Renal pelvis (tissue), 1 donor: ENCODE measurements at regions not wholly inside any gene's neighbourhood (a gene's known extent, or its start where the extent isn't known, plus 50 kb on each side); places are given as distances from the start of the nearest gene placed in this dataset.
A peak's percentile ranks its signal among the peaks of the same experiment; 100 is the strongest.
"Not testable (repeated sequence)": the region's sequence is repeated elsewhere in the genome, so short reads cannot be mapped to it uniquely, and the experiment has no call there.

Experiments used
- DNase-seq: peaks from one replicate; pipeline ENCODE4 v3.0.0-alpha.2; 2013

DNA sequence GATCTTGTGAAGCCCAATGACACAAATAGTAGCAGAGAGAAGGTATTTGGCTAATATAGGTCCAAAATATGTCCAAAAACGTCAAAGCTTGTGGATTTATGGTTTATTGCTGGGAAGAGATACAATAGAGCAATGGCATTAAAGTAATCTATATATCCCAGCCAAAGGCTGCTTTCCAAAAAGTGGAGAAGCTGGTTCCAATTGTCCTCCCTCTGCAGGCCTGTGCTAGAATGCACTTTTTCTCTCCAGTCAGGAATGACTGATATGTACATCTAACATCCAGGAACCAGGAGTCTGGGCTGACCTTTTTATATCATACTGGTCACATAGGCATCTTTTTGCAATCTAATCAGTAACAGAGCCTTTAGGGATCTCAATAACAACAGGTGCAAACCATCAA, 167.1 kb upstream of the FAM3C start:
- no peak for DNase-seq

DNA sequence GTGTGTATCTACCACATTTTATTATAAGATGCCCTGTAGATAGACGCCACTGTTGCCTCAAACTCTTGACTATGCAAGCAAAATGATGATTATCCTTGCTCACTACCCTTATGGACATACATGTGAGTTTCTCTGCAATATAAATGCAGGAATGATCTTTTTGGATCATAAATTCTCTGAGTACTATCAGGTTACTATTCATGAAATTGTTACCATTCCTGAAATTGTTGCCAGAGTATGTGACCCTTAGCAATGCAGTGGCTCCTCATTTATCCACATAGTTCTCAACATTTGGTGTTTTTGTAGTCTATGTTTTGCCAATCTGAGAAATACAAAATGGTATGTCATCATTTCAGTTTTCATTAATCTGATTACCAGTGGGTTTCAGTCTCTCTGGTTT, 166.2 kb upstream of the FAM3C start:
- DNase-seq = no peak

DNA sequence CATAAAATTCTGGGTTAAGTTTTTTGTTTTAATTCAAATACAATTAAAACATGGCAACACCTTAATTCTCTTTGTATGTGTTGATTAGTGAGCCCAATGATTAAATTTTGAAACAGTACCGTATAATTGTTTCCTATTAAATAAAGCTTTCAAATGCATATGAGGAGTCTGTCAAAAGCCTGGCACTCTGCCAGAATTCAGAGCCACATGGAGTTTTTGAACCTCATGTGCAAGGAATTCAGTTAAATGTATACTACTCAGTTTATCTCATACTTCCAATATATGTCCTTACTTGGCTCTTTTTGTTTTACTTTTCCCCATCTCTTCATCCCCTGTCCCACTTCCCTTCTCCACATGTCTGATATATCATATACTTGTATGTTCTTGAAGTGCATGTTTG, 165.6 kb upstream of the FAM3C start:
- DNase-seq = no peak

DNA sequence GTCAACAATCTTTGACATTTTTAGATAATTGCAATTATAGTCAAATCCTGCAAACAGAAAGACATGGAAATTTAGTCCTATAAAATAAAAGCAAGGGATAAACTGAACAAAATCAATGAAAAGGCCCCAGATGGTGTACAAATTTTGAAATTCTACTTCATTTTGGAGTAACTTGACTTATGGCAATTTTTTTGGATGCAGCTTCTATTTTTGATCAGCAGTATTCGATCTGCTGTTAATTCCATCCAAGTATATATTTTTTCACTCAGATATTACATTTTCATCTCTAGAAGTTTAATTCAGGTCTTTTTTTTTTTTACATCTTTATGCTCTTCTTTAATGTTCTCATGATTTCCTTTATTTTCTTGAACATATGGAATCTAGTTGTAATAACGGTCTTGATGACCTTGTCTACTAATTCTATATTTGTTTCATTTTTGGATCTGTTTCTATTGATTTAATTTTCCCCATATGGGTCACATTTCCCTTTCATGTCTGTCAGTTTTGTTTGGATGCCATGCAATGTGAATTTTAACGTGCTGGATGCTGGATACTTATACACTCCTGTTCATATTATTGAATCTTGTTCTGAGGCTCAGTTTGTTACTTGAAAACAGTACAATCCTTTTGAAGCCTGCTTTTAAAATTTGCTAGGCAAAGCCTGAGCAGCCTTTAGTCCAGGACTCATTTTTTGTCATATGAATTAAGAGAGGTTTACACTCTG, 164.3 kb upstream of the FAM3C start:
- no peak for DNase-seq

DNA sequence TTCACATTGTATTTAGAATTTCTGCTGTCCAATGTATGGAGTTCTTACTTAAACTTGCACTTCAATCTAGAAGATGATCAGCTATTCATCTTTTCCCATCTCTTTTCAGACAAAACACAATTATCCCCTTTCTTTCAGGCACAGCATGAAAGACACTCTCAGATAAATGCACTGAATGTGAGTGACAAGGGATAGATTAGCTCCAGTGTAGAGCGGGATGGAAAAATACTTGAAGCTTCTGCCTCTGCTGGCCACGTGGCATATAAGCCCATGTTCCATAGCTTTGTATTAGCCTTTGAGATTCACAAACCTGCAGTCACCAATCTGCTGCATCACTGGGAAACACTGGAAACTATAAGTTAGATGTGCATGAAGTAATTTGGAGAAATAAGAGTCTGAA, 162.2 kb upstream of the FAM3C start:
- no peak for DNase-seq

DNA sequence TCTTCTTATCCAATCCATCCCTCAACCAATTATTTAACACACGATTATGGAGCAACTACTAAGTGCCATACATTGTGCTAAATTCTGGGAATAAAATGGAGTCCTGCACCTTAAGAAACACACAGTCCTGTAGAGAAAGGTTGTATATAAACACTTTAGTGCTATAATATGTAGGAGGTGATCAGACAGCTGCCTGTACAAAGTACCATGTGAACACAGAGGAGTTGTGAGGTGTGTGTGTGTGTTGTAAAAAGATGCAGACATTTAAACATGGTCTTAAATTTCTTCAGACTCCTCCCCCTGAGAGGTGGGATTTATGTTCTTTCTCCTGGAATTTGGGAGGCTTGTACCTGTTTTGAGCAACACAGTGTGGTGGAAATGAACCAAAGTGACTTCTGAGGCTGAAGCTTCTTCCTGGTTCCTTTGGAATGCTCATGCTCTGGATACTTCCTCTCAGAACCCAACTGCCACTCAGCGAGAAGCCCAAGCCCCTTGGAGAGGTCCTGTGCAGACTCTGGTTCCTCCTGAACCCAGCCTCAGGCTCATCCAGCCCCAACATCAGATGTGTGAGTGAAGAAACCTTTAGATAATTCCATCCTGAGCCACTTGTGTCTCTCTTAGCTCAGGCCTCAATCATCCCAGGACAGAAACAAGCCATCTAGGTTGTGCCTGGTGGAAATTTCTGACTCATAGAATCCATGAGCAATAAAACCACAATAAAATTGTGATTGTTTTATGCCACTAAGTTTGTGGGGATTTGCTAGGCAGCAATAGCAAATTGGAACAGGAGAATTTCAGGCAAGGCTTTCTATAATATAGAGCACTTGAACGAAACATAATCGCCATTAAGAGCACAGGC, 161.2 kb upstream of the FAM3C start:
- DNase-seq = no peak

DNA sequence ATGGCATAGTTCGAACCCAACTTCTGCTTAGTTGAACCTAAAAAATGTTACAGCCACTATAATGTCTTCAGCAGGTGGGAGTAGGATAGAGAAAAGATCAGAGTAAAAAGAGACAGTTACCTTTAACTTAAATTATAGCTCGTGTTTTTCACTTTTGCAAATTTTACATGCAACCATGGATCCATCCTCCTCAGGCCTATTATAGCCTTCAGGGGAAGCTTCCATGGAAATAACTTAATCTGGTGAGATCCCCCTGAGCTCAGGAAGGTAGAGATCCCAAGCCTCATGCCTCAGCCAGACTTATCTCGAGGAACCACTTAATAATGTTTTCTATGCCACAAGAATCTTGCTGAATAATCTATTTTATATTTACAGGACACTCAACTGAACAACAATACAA, 159.4 kb upstream of the FAM3C start:
- no peak for DNase-seq

DNA sequence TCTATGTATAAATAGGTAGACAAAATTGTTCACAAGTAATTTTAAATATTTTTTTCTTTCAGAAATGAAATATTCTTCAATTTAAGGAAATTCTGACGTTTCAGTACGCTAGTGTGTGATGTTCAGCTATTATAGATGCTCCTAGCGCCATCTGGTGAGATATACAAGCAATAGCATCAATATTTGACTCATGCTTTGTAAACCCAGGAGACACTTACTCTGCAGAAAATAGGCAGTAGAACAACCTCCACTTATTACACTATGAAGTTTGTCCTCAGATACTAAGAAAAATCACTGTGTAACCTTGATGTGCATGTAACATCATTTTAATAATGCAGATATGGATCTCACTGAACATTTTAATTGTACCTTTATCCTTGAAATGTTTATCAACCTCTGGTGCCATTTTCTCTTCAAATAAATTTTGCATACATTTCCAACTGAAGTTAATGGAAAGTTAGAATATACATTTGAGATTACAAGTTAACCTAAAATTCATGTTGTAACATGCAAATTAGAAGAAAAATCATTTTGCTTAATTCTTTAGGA, 151.5 kb upstream of the FAM3C start:
- peak; percentile 42 for DNase-seq

DNA sequence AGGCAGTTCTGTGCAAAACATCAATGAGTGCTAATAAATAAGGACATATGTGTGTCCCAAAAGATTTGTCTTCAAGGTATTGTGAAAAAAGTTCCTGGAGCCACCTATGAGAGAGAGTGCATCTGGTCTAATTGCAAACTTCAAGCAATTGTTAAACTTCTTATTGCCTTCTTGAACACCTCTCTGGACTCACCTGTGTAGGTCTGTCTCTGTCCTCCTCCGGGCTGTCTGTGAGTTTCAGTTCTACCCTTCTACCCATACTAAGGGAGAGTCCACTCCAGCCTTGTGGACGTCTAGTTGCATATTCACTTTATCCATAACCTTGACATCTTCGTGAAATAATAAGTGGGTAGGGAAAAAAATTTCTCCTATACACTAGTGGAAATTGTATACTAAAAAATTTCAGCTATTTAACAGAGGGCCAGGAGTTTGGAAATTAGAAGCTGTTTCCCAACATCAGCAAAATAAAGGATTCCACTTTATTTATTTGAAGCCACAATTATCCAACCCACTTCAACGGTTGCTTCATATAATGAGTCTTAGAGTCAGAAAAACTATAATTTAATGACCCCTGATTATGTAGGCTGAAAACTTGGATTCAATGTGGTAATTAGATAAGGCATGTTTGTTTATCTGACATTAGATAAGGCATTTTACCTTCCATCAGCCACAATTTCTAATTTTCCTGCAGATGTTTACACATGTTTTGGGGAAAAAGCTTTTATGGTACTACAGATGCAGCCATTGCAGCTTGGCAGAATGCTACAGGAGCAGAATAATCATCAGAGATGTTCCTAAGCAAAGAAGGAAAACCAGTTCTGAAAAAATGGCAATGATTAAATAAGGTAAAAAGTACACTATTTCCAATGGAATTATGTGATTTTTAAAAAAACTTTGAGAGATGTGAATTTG, 150.8 kb upstream of the FAM3C start:
- DNase-seq = no peak

DNA sequence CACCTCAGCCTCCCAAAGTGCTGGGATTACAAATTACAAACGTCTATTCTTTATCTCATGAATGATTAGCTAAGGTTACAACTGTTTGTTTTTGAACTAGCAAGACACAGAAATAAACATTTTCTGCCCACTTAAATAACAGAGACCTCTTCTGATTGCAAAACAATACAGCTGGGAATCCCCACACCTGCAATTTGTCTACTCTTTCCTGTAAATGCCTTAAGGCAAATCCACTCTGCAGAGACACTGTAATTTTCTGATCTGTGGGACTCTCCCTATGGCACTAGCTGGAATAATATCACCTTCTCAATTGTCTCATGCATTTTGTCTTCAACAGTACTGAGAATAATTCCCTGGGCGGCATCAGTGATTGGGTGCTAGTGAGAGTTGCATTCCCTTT, 149.3 kb upstream of the FAM3C start:
- DNase-seq = no peak

DNA sequence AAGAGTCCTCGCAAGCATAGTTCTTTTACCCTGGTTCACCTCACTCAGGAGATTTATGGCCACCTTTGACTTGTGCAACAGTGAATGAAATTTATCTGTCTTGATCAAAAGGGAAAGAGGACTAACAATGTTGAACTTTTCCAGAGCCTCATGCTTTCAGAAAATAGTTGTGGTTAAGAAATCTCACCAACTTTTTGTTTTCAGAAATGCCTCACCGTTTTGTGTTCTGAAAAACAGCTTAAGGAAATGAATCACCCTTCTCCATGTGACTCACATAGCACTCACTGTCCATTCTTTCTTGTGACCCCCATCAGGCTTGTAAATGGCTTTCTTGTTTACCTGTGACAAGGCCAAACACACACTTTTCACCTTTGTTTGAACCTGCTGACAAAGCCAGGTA, 148.6 kb upstream of the FAM3C start:
- peak; percentile 76 for DNase-seq

DNA sequence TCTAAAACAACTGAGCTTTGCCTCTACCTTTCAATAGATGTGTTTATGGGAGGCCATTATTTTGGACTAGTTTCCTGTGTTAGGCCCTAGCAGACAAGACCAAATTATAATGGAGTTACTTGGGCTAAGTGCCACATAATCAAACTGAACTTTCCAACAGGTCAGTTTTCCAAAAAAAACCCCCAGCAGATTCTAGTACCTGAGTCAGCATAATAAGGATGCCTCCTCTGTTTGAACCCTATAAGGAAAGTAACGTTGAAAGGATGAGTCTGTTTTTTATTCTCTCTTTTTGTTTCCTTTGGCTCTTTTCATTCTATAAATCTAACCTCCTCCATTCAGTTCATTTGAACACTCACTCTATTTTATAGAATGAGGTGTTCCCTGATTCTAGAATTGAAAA, 148.1 kb upstream of the FAM3C start:
- no peak for DNase-seq

DNA sequence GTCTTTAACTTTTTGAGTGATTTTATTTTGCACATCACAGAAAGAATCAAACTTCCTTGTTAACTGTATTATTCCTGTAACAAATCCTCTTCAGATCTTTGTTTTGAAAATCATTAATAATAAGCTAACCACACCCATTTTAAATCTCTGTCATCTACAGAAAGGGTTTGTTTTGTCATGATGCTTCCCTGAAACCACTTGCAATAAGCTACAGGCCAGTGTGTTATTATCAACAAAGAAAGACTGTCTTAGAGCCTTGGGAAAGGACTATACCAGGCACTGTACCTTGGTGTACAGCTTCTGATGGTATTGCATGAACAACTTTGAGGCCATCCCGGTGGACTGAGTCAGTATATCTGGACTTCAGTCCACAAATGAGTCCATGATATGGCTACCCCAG, 145.3 kb upstream of the FAM3C start:
- DNase-seq = no peak

DNA sequence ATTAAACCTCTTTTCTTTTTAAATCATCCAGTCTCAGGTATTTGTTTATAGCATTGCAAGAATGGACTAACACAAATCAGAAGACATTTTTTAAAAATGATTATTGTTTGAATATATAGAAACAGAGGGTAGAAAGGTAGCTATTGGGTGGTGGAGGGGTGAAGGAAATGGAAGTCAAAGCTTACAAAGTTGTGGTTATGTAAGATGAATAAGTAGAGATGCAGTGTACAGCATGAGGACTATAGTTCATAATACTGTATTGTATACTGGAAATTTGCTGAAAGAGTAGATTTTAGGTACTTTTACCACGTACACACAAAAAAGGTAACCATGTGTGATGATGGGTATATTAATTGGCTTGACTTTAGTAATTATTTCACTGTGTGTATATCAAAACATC, 144.0 kb upstream of the FAM3C start:
- no peak for DNase-seq

DNA sequence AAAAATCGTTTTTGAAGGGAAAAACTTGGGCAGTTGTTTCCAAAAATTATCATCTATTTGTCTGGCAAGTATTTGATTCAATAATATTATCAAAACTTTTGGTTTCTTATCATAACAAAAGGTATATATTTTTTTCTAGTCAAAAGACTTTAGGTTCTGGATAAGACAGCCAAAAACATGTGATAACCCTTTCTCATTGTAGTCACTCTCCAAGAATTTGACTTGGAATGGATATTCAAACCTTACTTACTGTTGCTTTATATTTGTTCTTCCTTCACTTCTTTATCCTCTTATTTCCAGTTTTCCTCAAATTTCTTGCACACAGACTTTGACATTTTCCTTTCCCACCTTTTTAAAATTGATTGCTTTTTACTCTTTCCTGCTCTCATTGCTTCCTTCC, 140.9 kb upstream of the FAM3C start:
- no peak for DNase-seq

DNA sequence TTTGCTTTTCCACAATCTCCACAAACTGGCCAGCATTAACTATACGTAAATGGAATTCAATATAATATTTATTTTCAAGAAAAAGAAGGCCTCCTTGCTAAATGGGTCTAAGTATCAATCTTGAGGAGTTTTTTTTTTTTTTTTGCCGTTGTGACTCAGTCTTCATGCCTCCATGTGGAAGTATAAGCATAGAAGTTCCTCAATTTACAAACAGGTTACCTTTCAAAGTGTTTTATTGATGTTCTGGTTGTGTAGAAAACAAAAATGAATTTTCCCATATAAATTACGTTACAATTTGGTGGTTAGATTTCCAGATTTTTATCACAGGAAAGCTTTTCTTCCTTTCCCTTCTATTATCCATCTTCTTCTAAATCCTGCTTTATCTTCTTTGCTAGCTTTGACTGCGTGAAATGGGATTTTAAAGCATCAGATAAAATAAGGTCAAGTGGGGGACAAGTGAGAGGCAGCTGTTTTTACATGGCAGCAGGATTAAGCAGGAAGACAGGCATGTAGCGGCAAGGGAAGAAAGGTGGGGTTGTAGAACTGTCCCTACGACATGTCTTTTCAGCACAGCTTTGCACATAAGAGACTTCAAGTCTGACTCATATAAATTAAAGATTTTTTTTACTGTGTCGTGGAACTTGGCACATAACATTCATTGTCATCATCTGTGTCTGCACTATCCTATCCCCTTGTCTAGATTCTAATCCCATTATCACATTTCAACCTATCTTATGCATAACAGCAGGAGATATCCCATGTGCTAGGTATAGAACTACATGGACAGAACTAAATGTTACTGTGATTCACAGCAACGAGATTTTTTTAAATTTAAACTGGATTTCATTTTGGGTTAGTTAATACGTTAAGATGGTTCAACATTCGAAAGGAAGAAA, 135.3 kb upstream of the FAM3C start:
- DNase-seq = no peak

DNA sequence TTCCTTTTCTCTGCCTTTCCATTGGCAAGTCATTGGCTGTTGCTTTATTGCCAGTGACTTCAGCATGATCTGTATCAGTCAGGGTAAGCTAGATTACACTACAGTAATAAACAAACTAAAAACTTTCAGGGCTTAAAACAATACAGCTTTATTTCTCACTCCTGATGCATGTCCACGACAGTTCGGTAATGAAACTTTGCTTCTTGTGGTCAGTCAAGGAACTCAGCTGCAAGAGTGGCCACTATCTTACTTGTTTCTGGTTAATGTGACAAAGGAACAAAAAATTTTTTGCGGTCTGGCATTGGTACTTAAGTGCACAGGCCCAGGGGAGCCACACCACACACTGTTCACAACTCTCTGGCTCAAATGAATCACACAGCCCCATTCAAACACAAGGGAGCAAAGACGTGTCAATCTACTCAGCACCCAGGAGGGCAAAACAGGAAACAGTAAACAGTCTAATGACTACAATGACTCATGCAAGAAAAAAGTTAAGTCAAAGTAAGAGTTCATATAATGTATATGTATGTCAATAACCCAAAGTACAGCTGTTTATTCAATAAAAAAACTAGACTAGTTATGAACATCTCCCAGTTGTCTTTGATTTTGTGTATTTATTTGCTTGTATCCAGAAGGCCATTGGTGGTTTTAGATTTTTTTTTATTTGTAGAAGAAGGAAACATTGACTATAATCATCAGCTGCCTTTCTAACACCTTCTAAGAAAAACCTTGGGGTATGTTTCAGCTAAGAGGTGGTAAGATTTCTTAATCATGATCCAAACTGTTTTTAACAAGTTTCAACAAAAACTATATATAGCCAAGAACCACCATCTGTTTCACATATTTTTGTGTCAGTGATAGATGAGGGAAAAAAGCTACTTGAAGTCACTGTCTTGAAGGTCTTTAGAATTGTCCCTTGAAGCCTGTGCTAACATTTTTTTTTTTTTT, 134.4 kb upstream of the FAM3C start:
- no peak for DNase-seq

DNA sequence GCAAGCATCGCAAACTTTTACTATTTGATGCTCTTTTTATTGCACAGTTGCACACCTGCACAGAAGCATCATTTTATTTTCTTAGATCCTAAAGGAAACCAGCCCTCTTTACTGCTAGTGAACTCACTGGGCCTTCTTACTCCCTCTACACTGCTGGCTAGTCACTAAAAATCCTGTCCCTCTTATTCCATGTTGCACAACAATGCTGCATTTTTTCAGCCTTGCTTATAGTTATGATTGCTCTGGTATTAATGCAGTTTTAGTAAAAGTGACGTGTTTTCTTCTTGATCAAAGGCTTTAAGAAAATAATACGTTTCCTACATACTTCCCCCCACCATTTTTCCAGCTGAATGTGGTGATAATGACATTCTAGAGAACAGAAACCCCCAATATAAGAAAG, 132.9 kb upstream of the FAM3C start:
- DNase-seq = no peak

DNA sequence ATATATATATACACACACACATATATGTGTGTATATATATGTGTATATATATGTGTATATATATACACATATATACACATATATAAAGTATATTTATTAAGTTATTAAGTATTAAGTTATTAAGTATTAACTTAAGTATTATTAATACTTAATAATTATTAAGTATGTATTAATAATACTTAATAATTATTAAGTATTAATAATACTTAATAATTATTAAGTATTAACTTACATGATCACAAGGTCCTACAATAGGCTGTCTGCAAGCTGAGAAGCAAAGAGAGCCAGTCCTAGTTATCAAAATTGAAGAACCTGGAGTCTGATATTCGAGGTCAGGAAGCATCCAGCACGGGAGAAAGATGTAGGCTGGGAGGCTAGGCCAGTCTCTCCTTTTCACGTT, 130.1 kb upstream of the FAM3C start:
- DNase-seq = not testable (repeated sequence)
